MM.1S (cell line): ENCODE measurements at regions not wholly inside any gene's neighbourhood (a gene's known extent, or its start where the extent isn't known, plus 50 kb on each side); places are given as distances from the start of the nearest gene placed in this dataset.

Experiments used
- DNase-seq: peaks from one replicate; pipeline ENCODE4 v3.0.0-alpha.2; 2015
- H2AFZ ChIP-seq: fragments of 300-600 bp; sonication (generic); 2 replicates; pipeline ENCODE4 v1.6.0; 2016; ENCODE audit warnings: antibody characterized with exemption, low read length
- H3F3A ChIP-seq: fragments of 300-600 bp; sonication (generic); 2 replicates; pipeline ENCODE4 v1.6.1; 2016; ENCODE audit warnings: mild to moderate bottlenecking, antibody characterized with exemption, low read length, moderate library complexity, mixed read lengths; ENCODE audit not compliant: insufficient read depth
- H3K27ac ChIP-seq: fragments of 300-600 bp; sonication (generic); 2 replicates; pipeline ENCODE4 v1.5.1; 2016; ENCODE audit warnings: mild to moderate bottlenecking, low read length
- H3K27me3 ChIP-seq: fragments of 300-600 bp; sonication (generic); replicated peaks from 2 replicates; pipeline ENCODE4 v1.6.0; 2016; ENCODE audit warnings: low read length; ENCODE audit not compliant: insufficient read depth
- H3K36me3 ChIP-seq: fragments of 300-600 bp; sonication (generic); replicated peaks from 2 replicates; pipeline ENCODE4 v1.6.1; 2016; ENCODE audit warnings: mild to moderate bottlenecking, low read length, mixed read lengths; ENCODE audit not compliant: insufficient read depth
- H3K4me1 ChIP-seq: fragments of 300-600 bp; sonication (generic); 2 replicates; pipeline ENCODE4 v1.6.1; 2016; ENCODE audit warnings: low read length, mixed read lengths
- H3K4me2 ChIP-seq: fragments of 300-600 bp; sonication (generic); 2 replicates; pipeline ENCODE4 v1.6.0; 2016; ENCODE audit warnings: low read depth, low read length
- H3K4me3 ChIP-seq: fragments of 300-600 bp; sonication (generic); 2 replicates; pipeline ENCODE4 v1.5.1; 2016; ENCODE audit warnings: low read length, mixed read lengths
- H3K79me2 ChIP-seq: fragments of 300-600 bp; sonication (generic); 2 replicates; pipeline ENCODE4 v1.6.1; 2016; ENCODE audit warnings: mixed run types, low read length, mixed read lengths
- H3K9ac ChIP-seq: fragments of 300-600 bp; sonication (generic); 2 replicates; pipeline ENCODE4 v1.6.1; 2016; ENCODE audit warnings: low read length, mixed read lengths
- H3K9me2 ChIP-seq: fragments of 300-600 bp; sonication (generic); replicated peaks from 2 replicates; pipeline ENCODE4 v1.6.1; 2016; ENCODE audit warnings: mild to moderate bottlenecking, low read length, mixed read lengths; ENCODE audit not compliant: insufficient read depth
- H3K9me3 ChIP-seq: fragments of 300-600 bp; sonication (generic); replicated peaks from 2 replicates; pipeline ENCODE4 v1.6.1; 2016; ENCODE audit warnings: mild to moderate bottlenecking, low read length, mixed read lengths; ENCODE audit not compliant: insufficient read depth
- H4K20me1 ChIP-seq: fragments of 300-600 bp; sonication (generic); 2 replicates; pipeline ENCODE4 v1.6.1; 2016; ENCODE audit warnings: mild to moderate bottlenecking, low read length, moderate library complexity, mixed read lengths; ENCODE audit not compliant: insufficient read depth
- EZH2 ChIP-seq: fragments of 300-600 bp; sonication (generic); optimal IDR thresholded peaks from 2 replicates; pipeline ENCODE3; 2017; ENCODE audit warnings: low read depth, mild to moderate bottlenecking, antibody characterized with exemption, low read length, mixed read lengths
- EZH2phosphoT487 ChIP-seq: fragments of 300-600 bp; sonication (generic); IDR thresholded peaks from 2 replicates; pipeline ENCODE4 v1.6.1; 2018; ENCODE audit warnings: antibody characterized with exemption, low read length
- TF ChIP-seq, protein P1 (sequence below): fragments of 300-600 bp; sonication (generic); IDR thresholded peaks from 2 replicates; pipeline ENCODE4 v1.5.1; 2016; ENCODE audit warnings: antibody characterized with exemption, low read length, mixed read lengths

DNA sequence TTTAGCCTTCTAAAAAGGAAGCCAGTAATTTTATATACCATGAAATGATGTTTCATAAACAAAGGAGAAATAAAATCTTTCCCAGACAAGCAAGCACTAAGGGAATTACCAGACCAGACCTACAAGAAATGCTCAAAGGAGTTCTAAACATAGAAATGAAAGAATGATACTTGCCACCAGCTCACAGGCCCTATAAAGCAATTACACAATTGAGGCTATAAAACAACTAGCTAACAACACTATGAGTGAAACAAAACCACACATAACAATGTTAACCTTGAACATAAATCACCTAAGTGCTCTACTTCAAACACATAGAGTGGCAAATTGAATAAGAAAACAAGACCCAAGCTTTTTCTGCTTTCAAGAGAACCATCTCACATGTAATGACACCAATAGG lies 123.8 kb downstream of the BARHL2 start:
- Histone ChIP-seq H3F3A (no peaks in the 10 kb centered on the region), H2AFZ (no peak overlapping the region), H3K9ac (no peak overlapping the region), H3K79me2 (no peaks in the 10 kb centered on the region), H4K20me1 (no peaks in the 10 kb centered on the region), H3K27me3 (no peaks in the 10 kb centered on the region), H3K4me2 (no peak overlapping the region), H3K9me3 (no peaks in the 10 kb centered on the region), H3K36me3 (no peaks in the 10 kb centered on the region), H3K4me1 (no peaks in the 10 kb centered on the region), H3K27ac (no peak overlapping the region), H3K4me3 (no peak overlapping the region), H3K9me2 (no peaks in the 10 kb centered on the region)
- DNase-seq, result no peak
- TF ChIP-seq EZH2phosphoT487 (no peak), EZH2 (no peak)
- TF ChIP-seq, protein P1, sequence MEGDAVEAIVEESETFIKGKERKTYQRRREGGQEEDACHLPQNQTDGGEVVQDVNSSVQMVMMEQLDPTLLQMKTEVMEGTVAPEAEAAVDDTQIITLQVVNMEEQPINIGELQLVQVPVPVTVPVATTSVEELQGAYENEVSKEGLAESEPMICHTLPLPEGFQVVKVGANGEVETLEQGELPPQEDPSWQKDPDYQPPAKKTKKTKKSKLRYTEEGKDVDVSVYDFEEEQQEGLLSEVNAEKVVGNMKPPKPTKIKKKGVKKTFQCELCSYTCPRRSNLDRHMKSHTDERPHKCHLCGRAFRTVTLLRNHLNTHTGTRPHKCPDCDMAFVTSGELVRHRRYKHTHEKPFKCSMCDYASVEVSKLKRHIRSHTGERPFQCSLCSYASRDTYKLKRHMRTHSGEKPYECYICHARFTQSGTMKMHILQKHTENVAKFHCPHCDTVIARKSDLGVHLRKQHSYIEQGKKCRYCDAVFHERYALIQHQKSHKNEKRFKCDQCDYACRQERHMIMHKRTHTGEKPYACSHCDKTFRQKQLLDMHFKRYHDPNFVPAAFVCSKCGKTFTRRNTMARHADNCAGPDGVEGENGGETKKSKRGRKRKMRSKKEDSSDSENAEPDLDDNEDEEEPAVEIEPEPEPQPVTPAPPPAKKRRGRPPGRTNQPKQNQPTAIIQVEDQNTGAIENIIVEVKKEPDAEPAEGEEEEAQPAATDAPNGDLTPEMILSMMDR, result no peak

- Histone ChIP-seq H3K4me2 (no peak overlapping the region), H2AFZ (no peak overlapping the region), H3K27me3 (no peaks in the 10 kb centered on the region), H3K9me2 (no peaks in the 10 kb centered on the region), H4K20me1 (no peaks in the 10 kb centered on the region), H3K79me2 (no peaks in the 10 kb centered on the region), H3K27ac (no peak overlapping the region), H3K9ac (no peak overlapping the region), H3K4me3 (no peak overlapping the region), H3K4me1 (no peaks in the 10 kb centered on the region), H3K9me3 (no peaks in the 10 kb centered on the region), H3K36me3 (no peaks in the 10 kb centered on the region), H3F3A (no peaks in the 10 kb centered on the region)
- DNase-seq, result no peak
- no peak for TF ChIP-seq EZH2
- TF ChIP-seq, protein P1, result no peak
- no peak for TF ChIP-seq EZH2phosphoT487
Observed at GRCh38 chr1:90591970-90592356, 125.1 kb downstream of the BARHL2 start.

- Histone ChIP-seq H3K36me3 (no peaks in the 10 kb centered on the region), H3F3A (no peaks in the 10 kb centered on the region), H3K9me3 (no peaks in the 10 kb centered on the region), H3K4me2 (no peak overlapping the region), H3K9me2 (no peaks in the 10 kb centered on the region), H3K4me3 (no peak overlapping the region), H3K9ac (no peak overlapping the region), H4K20me1 (no peaks in the 10 kb centered on the region), H3K4me1 (no peaks in the 10 kb centered on the region), H3K27ac (no peak overlapping the region), H3K27me3 (no peaks in the 10 kb centered on the region), H2AFZ (no peak overlapping the region), H3K79me2 (no peaks in the 10 kb centered on the region)
- peak; percentile 11 for DNase-seq
- TF ChIP-seq, protein P1, result no peak
- TF ChIP-seq EZH2 (no peak), EZH2phosphoT487 (no peak)
Observed at GRCh38 chr1:90591355-90591969, 125.6 kb downstream of the BARHL2 start.
